ENCODE measurements at regions not wholly inside any gene's neighbourhood (a gene's known extent, or its start where the extent isn't known, plus 50 kb on each side); places are given as distances from the start of the nearest gene placed in this dataset.

GRCh38 chr2:46837112-46837454, 78.5 kb downstream of the MCFD2 start:
- Histone ChIP-seq H3K36me3 (ENCODE audit: insufficient read depth, low read length) (no peaks in the 10 kb centered on the region), H3K9me2 (ENCODE audit: insufficient read depth, low read length) (no peaks in the 10 kb centered on the region), H2AFZ (ENCODE audit: low read length) (no peak overlapping the region), H3K27ac (ENCODE audit: low read depth, low read length, poor library complexity, severe bottlenecking) (no peak overlapping the region), H3K4me3 (ENCODE audit: low read depth, low read length, poor library complexity, severe bottlenecking) (no peak overlapping the region), H3K9me3 (ENCODE audit: low read length) (no peaks in the 10 kb centered on the region), H3K4me1 (ENCODE audit: insufficient read depth, low read length, poor library complexity, severe bottlenecking) (no peaks in the 10 kb centered on the region), H4K20me1 (ENCODE audit: insufficient read depth, low read length) (no peaks in the 10 kb centered on the region), H3K79me2 (ENCODE audit: insufficient read depth, low read depth, low read length) (no peaks in the 10 kb centered on the region), H3K4me2 (ENCODE audit: low read length) (no peak overlapping the region)
- BruUV-seq (replicated peaks): no TSS peak
- POLR2A ChIA-PET: no interaction called here
- TF ChIP-seq CTCF (conservative IDR thresholded peaks at IDR 0.05; ENCODE audit: low read length): no peak
- TF ChIP-seq EZH2phosphoT487 (IDR thresholded peaks at IDR 0.05; ENCODE audit: borderline replicate concordance, low read depth, low read length): no peak
- DNase-seq (ENCODE audit: low spot score): no peak
- CTCF ChIA-PET (ENCODE audit: unreplicated experiment): no interaction called here
- intact Hi-C loops (cut with micrococcal nuclease; ENCODE audit: unreplicated experiment): no loop called here

GRCh38 chr2:46836295-46837111, 79.1 kb downstream of the MCFD2 start:
- no peaks in the 10 kb centered on the region for H4K20me1 ChIP-seq (ENCODE audit: insufficient read depth, low read length)
- no peak for DNase-seq (ENCODE audit: low spot score)
- H3K4me1 ChIP-seq (ENCODE audit: insufficient read depth, low read length, poor library complexity, severe bottlenecking): no peaks in the 10 kb centered on the region
- H2AFZ ChIP-seq (ENCODE audit: low read length): no peak overlapping the region
- intact Hi-C loops (cut with micrococcal nuclease; ENCODE audit: unreplicated experiment): no loop called here
- no peak for TF ChIP-seq EZH2phosphoT487 (IDR thresholded peaks at IDR 0.05; ENCODE audit: borderline replicate concordance, low read depth, low read length)
- TF ChIP-seq CTCF (conservative IDR thresholded peaks at IDR 0.05; ENCODE audit: low read length): no peak
- no peak overlapping the region for H3K27ac ChIP-seq (ENCODE audit: low read depth, low read length, poor library complexity, severe bottlenecking)
- POLR2A ChIA-PET: no interaction called here
- H3K4me2 ChIP-seq (ENCODE audit: low read length): no peak overlapping the region
- no peaks in the 10 kb centered on the region for H3K36me3 ChIP-seq (ENCODE audit: insufficient read depth, low read length)
- no peaks in the 10 kb centered on the region for H3K79me2 ChIP-seq (ENCODE audit: insufficient read depth, low read depth, low read length)
- H3K9me2 ChIP-seq (ENCODE audit: insufficient read depth, low read length): no peaks in the 10 kb centered on the region
- CTCF ChIA-PET (ENCODE audit: unreplicated experiment): no interaction called here
- no peak overlapping the region for H3K4me3 ChIP-seq (ENCODE audit: low read depth, low read length, poor library complexity, severe bottlenecking)
- no peaks in the 10 kb centered on the region for H3K9me3 ChIP-seq (ENCODE audit: low read length)
- no TSS peak for BruUV-seq (replicated peaks)

- DNase-seq (ENCODE audit: low spot score): no peak
- Histone ChIP-seq H2AFZ (ENCODE audit: low read length) (no peak overlapping the region), H3K79me2 (ENCODE audit: insufficient read depth, low read depth, low read length) (no peaks in the 10 kb centered on the region), H3K4me2 (ENCODE audit: low read length) (no peak overlapping the region), H3K4me1 (ENCODE audit: insufficient read depth, low read length, poor library complexity, severe bottlenecking) (no peaks in the 10 kb centered on the region), H3K27ac (ENCODE audit: low read depth, low read length, poor library complexity, severe bottlenecking) (no peak overlapping the region), H3K36me3 (ENCODE audit: insufficient read depth, low read length) (no peaks in the 10 kb centered on the region), H4K20me1 (ENCODE audit: insufficient read depth, low read length) (no peaks in the 10 kb centered on the region), H3K9me2 (ENCODE audit: insufficient read depth, low read length) (no peaks in the 10 kb centered on the region), H3K9me3 (ENCODE audit: low read length) (no peaks in the 10 kb centered on the region), H3K4me3 (ENCODE audit: low read depth, low read length, poor library complexity, severe bottlenecking) (no peak overlapping the region)
- ChIA-PET CTCF (ENCODE audit: unreplicated experiment) (no interaction called here), POLR2A (no interaction called here)
- BruUV-seq (replicated peaks): no TSS peak
- TF ChIP-seq CTCF (conservative IDR thresholded peaks at IDR 0.05; ENCODE audit: low read length) (no peak), EZH2phosphoT487 (IDR thresholded peaks at IDR 0.05; ENCODE audit: borderline replicate concordance, low read depth, low read length) (no peak)
- intact Hi-C loops (cut with micrococcal nuclease; ENCODE audit: unreplicated experiment): no loop called here
Measured at GRCh38 chr2:46835520-46835919, 80.1 kb downstream of the MCFD2 start.

Data from OCI-LY7 (cell line).